ENCODE measurements at regions not wholly inside any gene's neighbourhood (a gene's known extent, or its start where the extent isn't known, plus 50 kb on each side); places are given as distances from the start of the nearest gene placed in this dataset.

GRCh38 chr2:147779440-147779839 is 65.4 kb upstream of the ACVR2A start:
- in situ Hi-C loops (cut with HindIII; ENCODE audit: low pct_ligation_motif_present, low sequenced_read_pairs): no loop called here
- no peak for DNase-seq
- no peaks in the 10 kb centered on the region for H3K27me3 ChIP-seq (replicated peaks)
- H3K36me3 ChIP-seq (replicated peaks): no peaks in the 10 kb centered on the region
- H3K27ac ChIP-seq: no peak overlapping the region
- no peak for TF ChIP-seq CTCF (IDR thresholded peaks at IDR 0.05; ENCODE audit: low read depth, low read length, missing control alignments)
- no peak overlapping the region for H3K4me3 ChIP-seq (ENCODE audit: low read depth, low read length)

DNA sequence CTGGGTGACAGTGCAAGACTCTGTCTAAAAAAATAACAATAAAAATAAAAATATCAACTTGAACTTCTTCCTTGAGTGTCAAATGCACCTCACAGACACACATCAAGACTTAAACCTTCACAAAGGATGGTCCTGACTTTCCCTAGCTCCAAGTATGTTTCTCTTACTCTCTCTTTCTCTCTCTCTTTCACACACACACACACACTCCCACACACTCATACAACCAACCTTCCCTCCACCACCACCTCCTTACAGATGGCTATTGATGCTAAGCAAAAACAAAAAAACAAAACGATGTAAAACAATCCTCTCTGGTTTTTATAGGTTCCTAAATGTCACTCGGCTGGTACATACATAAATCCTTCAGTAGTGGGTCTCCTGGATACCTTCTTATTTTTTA is 67.4 kb upstream of the ACVR2A start:
- TF ChIP-seq CTCF (IDR thresholded peaks at IDR 0.05; ENCODE audit: low read depth, low read length, missing control alignments): no peak
- Histone ChIP-seq H3K4me3 (ENCODE audit: low read depth, low read length) (no peak overlapping the region), H3K36me3 (replicated peaks) (no peaks in the 10 kb centered on the region), H3K27ac (no peak overlapping the region), H3K27me3 (replicated peaks) (no peaks in the 10 kb centered on the region)
- in situ Hi-C loops (cut with HindIII; ENCODE audit: low pct_ligation_motif_present, low sequenced_read_pairs): no loop called here
- no peak for DNase-seq

GRCh38 chr2:147774805-147775204 is 70.0 kb upstream of the ACVR2A start:
- no peaks in the 10 kb centered on the region for H3K36me3 ChIP-seq (replicated peaks)
- in situ Hi-C loops (cut with HindIII; ENCODE audit: low pct_ligation_motif_present, low sequenced_read_pairs): no loop called here
- TF ChIP-seq CTCF (IDR thresholded peaks at IDR 0.05; ENCODE audit: low read depth, low read length, missing control alignments): no peak
- H3K4me3 ChIP-seq (ENCODE audit: low read depth, low read length): no peak overlapping the region
- no peak overlapping the region for H3K27ac ChIP-seq
- H3K27me3 ChIP-seq (replicated peaks): no peaks in the 10 kb centered on the region
- no peak for DNase-seq

DNA sequence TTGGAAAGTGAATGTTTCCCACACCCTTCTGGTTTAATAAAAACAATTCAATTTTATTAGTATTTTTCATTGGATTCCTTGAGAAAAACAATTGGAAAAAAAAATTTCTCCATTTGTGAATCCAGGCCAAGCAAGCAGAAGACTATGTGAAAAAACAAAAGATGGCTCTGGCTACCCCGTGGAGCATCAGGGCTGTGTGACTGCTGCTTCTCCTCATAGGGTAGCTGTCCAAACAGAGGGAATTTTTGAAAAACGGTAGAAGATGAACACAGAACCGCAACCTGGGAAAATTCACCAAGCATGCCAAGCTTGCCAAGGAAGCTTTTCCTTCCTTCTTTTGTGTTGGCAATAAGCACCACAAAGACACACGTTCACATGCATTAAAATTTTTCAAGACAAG is 71.3 kb upstream of the ACVR2A start:
- no peak for TF ChIP-seq CTCF (IDR thresholded peaks at IDR 0.05; ENCODE audit: low read depth, low read length, missing control alignments)
- DNase-seq: no peak
- H3K27ac ChIP-seq: no peak overlapping the region
- H3K4me3 ChIP-seq (ENCODE audit: low read depth, low read length): no peak overlapping the region
- no peaks in the 10 kb centered on the region for H3K36me3 ChIP-seq (replicated peaks)
- no peaks in the 10 kb centered on the region for H3K27me3 ChIP-seq (replicated peaks)
- in situ Hi-C loops (cut with HindIII; ENCODE audit: low pct_ligation_motif_present, low sequenced_read_pairs): no loop called here

GRCh38 chr2:147772781-147773180 is 72.0 kb upstream of the ACVR2A start:
- Histone ChIP-seq H3K27me3 (replicated peaks) (no peaks in the 10 kb centered on the region), H3K4me3 (ENCODE audit: low read depth, low read length) (no peak overlapping the region), H3K36me3 (replicated peaks) (no peaks in the 10 kb centered on the region), H3K27ac (no peak overlapping the region)
- no peak for TF ChIP-seq CTCF (IDR thresholded peaks at IDR 0.05; ENCODE audit: low read depth, low read length, missing control alignments)
- in situ Hi-C loops (cut with HindIII; ENCODE audit: low pct_ligation_motif_present, low sequenced_read_pairs): no loop called here
- DNase-seq: no peak

DNA sequence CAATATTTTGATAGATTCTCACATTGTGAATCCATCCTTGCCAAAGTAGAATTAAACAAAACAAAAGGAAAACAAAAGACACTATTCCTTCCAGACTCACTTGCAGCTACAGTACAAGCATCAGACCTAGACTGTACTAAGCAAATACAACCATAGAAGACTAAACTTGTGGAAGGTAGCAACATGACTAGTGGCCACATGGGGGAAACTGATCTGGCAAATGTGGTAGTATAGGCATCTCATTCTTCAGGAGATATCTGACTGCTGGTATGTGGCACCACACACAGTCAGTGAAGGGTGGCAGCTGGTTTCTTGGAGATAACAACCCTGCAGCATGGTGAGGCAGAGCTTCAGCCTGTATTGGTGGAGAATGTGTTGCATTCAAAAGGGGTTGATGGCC is 81.0 kb upstream of the ACVR2A start:
- TF ChIP-seq CTCF (IDR thresholded peaks at IDR 0.05; ENCODE audit: low read depth, low read length, missing control alignments): no peak
- Histone ChIP-seq H3K4me3 (ENCODE audit: low read depth, low read length) (no peak overlapping the region), H3K27me3 (replicated peaks) (no peaks in the 10 kb centered on the region), H3K36me3 (replicated peaks) (no peaks in the 10 kb centered on the region), H3K27ac (no peak overlapping the region)
- in situ Hi-C loops (cut with HindIII; ENCODE audit: low pct_ligation_motif_present, low sequenced_read_pairs): no loop called here
- no peak for DNase-seq
